CD4-positive, alpha-beta T cell (primary cell): ENCODE measurements at regions not wholly inside any gene's neighbourhood (a gene's known extent, or its start where the extent isn't known, plus 50 kb on each side); places are given as distances from the start of the nearest gene placed in this dataset.

Experiments
- ATAC-seq: fragments of 200-7000 bp; cut with Tn5 transposase; one replicate; pipeline ENCODE4 v1.10.0; 2022; ENCODE audit warnings: mild to moderate bottlenecking; ENCODE audit not compliant: poor library complexity
- CTCF ChIA-PET: fragments of 350-600 bp; sonication (Branson Sonifier 250); formaldehyde crosslinking; loops from one replicate; lab custom pipeline; 2021; ENCODE audit warnings: antibody characterized with exemption, inconsistent platforms; lab: Charles Lee
- POLR2A ChIA-PET: fragments of 350-600 bp; sonication (Branson Sonifier 250); formaldehyde crosslinking; loops from one replicate; lab custom pipeline; 2021; ENCODE audit warnings: antibody characterized with exemption, inconsistent platforms; lab: Charles Lee
- DNase-seq, 14 experiments: peaks; one replicate each; pipeline ENCODE4 v3.0.0-alpha.2; 2013 to 2020; ENCODE audit warnings: mixed read lengths in 2 of 14
- H3K27ac ChIP-seq, 2 donors: one replicate each; pipeline versions ENCODE4 v1.5.1 to v1.7.0; 2013; ENCODE audit warnings: low read length in 2 of 2, low read depth in 1 of 2, mild to moderate bottlenecking in 1 of 2
- H3K27me3 ChIP-seq, 2 experiments: 1 replicate in 1 of 2; 2 replicates in 1 of 2; pipeline versions ENCODE4 v1.6.1 to v1.7.0; 2013; ENCODE audit warnings: low read length in 2 of 2, control low read depth in 1 of 2, mild to moderate bottlenecking in 1 of 2, moderate library complexity in 1 of 2; ENCODE audit not compliant: insufficient read depth in 2 of 2, control insufficient read depth in 1 of 2
- H3K36me3 ChIP-seq: one replicate; pipeline ENCODE4 v1.6.1; 2013; ENCODE audit warnings: low read length, control low read depth; ENCODE audit not compliant: insufficient read depth
- H3K4me1 ChIP-seq: one replicate; pipeline ENCODE4 v1.6.1; 2013; ENCODE audit warnings: low read length, control low read depth; ENCODE audit not compliant: insufficient read depth
- H3K4me3 ChIP-seq: one replicate; pipeline ENCODE4 v1.5.1; 2013; ENCODE audit warnings: mild to moderate bottlenecking, low read length, moderate library complexity
- H3K9me3 ChIP-seq, 2 experiments: 1 replicate in 1 of 2; 2 replicates in 1 of 2; pipeline versions ENCODE4 v1.6.1 to v1.7.0; 2013; ENCODE audit warnings: low read length in 2 of 2, mild to moderate bottlenecking in 2 of 2, control low read depth in 1 of 2, moderate library complexity in 1 of 2; ENCODE audit not compliant: control insufficient read depth in 1 of 2, insufficient read depth in 1 of 2
- H3K27ac Mint-ChIP-seq: one replicate; pipeline ENCODE4 v1.8.0; 2020; ENCODE audit warnings: mixed read lengths
- H3K27me3 Mint-ChIP-seq: one replicate; pipeline ENCODE4 v1.8.0; 2021; ENCODE audit warnings: mixed read lengths
- H3K36me3 Mint-ChIP-seq: one replicate; pipeline ENCODE4 v1.8.0; 2021; ENCODE audit warnings: low read depth, mixed read lengths
- H3K4me1 Mint-ChIP-seq: one replicate; pipeline ENCODE4 v1.8.0; 2021; ENCODE audit warnings: low read depth, mixed read lengths
- H3K4me3 Mint-ChIP-seq: one replicate; pipeline ENCODE4 v1.8.0; 2020; ENCODE audit warnings: mild to moderate bottlenecking, mixed read lengths
- H3K9me3 Mint-ChIP-seq: one replicate; pipeline ENCODE4 v1.8.0; 2020; ENCODE audit warnings: mixed read lengths
- CTCF ChIP-seq: fragments of 200-600 bp; IDR thresholded peaks from one replicate; pipeline ENCODE4 v1.8.0; 2022; ENCODE audit warnings: antibody characterized with exemption, mild to moderate bottlenecking
- intact Hi-C, 2 experiments: fragments of 100-400 bp; cut with DNase I in 1 of 2; cut with micrococcal nuclease in 1 of 2; formaldehyde crosslinking; loops; one replicate each; pipeline versions ENCODE4 v1.15.1 to v1.9.0; 2023 to 2025; cut with DNase I, micrococcal nuclease

GRCh38 chr5:153365547-153365946 lies 124.9 kb upstream of the GRIA1 start:
- Mint-ChIP-seq H3K27me3 (no peaks in the 10 kb centered on the region), H3K4me3 (no peak overlapping the region), H3K4me1 (no peaks in the 10 kb centered on the region), H3K27ac (no peak overlapping the region), H3K36me3 (no peaks in the 10 kb centered on the region), H3K9me3 (peaks cover 2% of the 10 kb centered on the region)
- POLR2A ChIA-PET = no interaction called here
- TF ChIP-seq CTCF = no peak
- intact Hi-C loops = no loop called here
- no peaks in the 10 kb centered on the region for H3K4me1 ChIP-seq
- H3K4me3 ChIP-seq = no peak overlapping the region
- no peak overlapping the region for H3K27ac ChIP-seq
- no peak for DNase-seq
- H3K27me3 ChIP-seq = no peaks in the 10 kb centered on the region
- CTCF ChIA-PET = no interaction called here
- no peak for ATAC-seq
- H3K36me3 ChIP-seq = no peaks in the 10 kb centered on the region
- no peaks in the 10 kb centered on the region for H3K9me3 ChIP-seq

DNA sequence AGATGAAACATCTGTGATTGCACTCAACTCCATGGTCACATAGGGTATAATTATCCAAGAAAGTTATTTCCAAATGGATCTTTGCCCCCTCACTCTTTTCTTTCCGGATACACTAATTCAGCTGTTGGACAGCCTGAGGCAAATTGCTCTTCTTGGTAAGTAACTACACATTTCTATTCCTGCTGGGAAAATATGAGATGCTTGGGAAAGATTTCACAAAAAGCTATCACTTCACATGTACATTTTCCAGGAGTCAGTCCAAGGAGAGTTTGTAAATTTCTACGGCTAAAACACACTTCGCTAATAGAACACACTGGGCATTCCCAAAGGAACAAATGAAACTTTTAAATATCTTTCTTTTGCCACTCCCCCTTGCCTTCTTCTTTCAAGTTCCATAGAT lies 123.0 kb upstream of the GRIA1 start:
- ATAC-seq = no peak
- no peak overlapping the region for H3K27ac Mint-ChIP-seq
- H3K4me1 ChIP-seq = no peaks in the 10 kb centered on the region
- H3K9me3 Mint-ChIP-seq = peaks cover 2% of the 10 kb centered on the region
- no peaks in the 10 kb centered on the region for H3K27me3 Mint-ChIP-seq
- TF ChIP-seq CTCF = no peak
- H3K36me3 ChIP-seq = no peaks in the 10 kb centered on the region
- DNase-seq = no peak
- H3K27me3 ChIP-seq = no peaks in the 10 kb centered on the region
- ChIA-PET POLR2A (no interaction called here), CTCF (no interaction called here)
- H3K36me3 Mint-ChIP-seq = no peaks in the 10 kb centered on the region
- intact Hi-C loops = no loop called here
- H3K4me3 Mint-ChIP-seq = no peak overlapping the region
- H3K4me1 Mint-ChIP-seq = no peaks in the 10 kb centered on the region
- H3K4me3 ChIP-seq = no peak overlapping the region
- no peak overlapping the region for H3K27ac ChIP-seq
- no peaks in the 10 kb centered on the region for H3K9me3 ChIP-seq

GRCh38 chr5:153372425-153373129 lies 117.9 kb upstream of the GRIA1 start:
- Histone ChIP-seq H3K36me3 (no peaks in the 10 kb centered on the region), H3K4me3 (no peak overlapping the region), H3K4me1 (no peaks in the 10 kb centered on the region), H3K27ac (no peak overlapping the region), H3K9me3 (no peaks in the 10 kb centered on the region), H3K27me3 (no peaks in the 10 kb centered on the region)
- TF ChIP-seq CTCF = no peak
- Mint-ChIP-seq H3K36me3 (no peaks in the 10 kb centered on the region), H3K4me1 (no peaks in the 10 kb centered on the region), H3K27ac (no peak overlapping the region), H3K27me3 (no peaks in the 10 kb centered on the region), H3K4me3 (no peak overlapping the region), H3K9me3 (peaks cover 5% of the 10 kb centered on the region)
- intact Hi-C loops = no loop called here
- ATAC-seq (no peak), DNase-seq (no peak)
- ChIA-PET CTCF (no interaction called here), POLR2A (no interaction called here)
